OCI-LY1 (cell line): ENCODE measurements at regions not wholly inside any gene's neighbourhood (a gene's known extent, or its start where the extent isn't known, plus 50 kb on each side); places are given as distances from the start of the nearest gene placed in this dataset.

Source experiments
- H2AFZ ChIP-seq: fragments of 200-600 bp; sonication (generic), shearing (Covaris generic); 2 replicates; pipeline ENCODE4 v1.6.0; 2014; ENCODE audit warnings: antibody characterized with exemption, mild to moderate bottlenecking, low read length
- H3F3A ChIP-seq: fragments of 200-600 bp; sonication (generic), shearing (Covaris generic); 2 replicates; pipeline ENCODE4 v1.6.0; 2014; ENCODE audit warnings: mild to moderate bottlenecking, antibody characterized with exemption, low read length, moderate library complexity; ENCODE audit not compliant: insufficient read depth
- H3K27ac ChIP-seq: fragments of 200-600 bp; sonication (generic); 2 replicates; pipeline ENCODE4 v1.5.1; 2014; ENCODE audit warnings: low read length, mixed run types, mild to moderate bottlenecking, low read depth; ENCODE audit not compliant: poor library complexity, severe bottlenecking
- H3K27me3 ChIP-seq: fragments of 200-600 bp; sonication (generic); 2 replicates; pipeline ENCODE4 v1.6.0; 2014; ENCODE audit warnings: antibody characterized with exemption, mild to moderate bottlenecking, low read length, moderate library complexity; ENCODE audit not compliant: insufficient read depth
- H3K36me3 ChIP-seq: fragments of 200-600 bp; sonication (generic); 2 replicates; pipeline ENCODE4 v1.6.1; 2014; ENCODE audit warnings: mild to moderate bottlenecking, antibody characterized with exemption, low read length, moderate library complexity, mixed read lengths; ENCODE audit not compliant: insufficient read depth
- H3K4me1 ChIP-seq: fragments of 200-600 bp; sonication (generic); 2 replicates; pipeline ENCODE4 v1.5.1; 2014; ENCODE audit warnings: mild to moderate bottlenecking, low read length, moderate library complexity; ENCODE audit not compliant: insufficient read depth, severe bottlenecking
- H3K4me2 ChIP-seq: fragments of 200-600 bp; sonication (generic), shearing (Covaris generic); 2 replicates; pipeline ENCODE4 v1.6.1; 2014; ENCODE audit warnings: low read length
- H3K4me3 ChIP-seq: fragments of 200-600 bp; sonication (generic); 2 replicates; pipeline ENCODE4 v1.5.1; 2014; ENCODE audit warnings: low read length, low read depth, mild to moderate bottlenecking, mixed read lengths; ENCODE audit not compliant: poor library complexity, severe bottlenecking
- H3K79me2 ChIP-seq: fragments of 200-600 bp; shearing (Covaris generic); 2 replicates; pipeline ENCODE4 v1.6.1; 2016; ENCODE audit warnings: mixed run types, low read length, mixed read lengths; ENCODE audit not compliant: insufficient read depth
- H3K9ac ChIP-seq: fragments of 200-600 bp; sonication (generic), shearing (Covaris generic); 2 replicates; pipeline ENCODE4 v1.6.1; 2014; ENCODE audit warnings: mild to moderate bottlenecking, low read length, mixed read lengths
- H3K9me2 ChIP-seq: fragments of 200-600 bp; sonication (generic), shearing (Covaris generic); 2 replicates; pipeline ENCODE4 v1.6.1; 2014; ENCODE audit warnings: low read depth, mild to moderate bottlenecking, low read length, mixed read lengths
- H3K9me3 ChIP-seq: fragments of 200-600 bp; shearing (Covaris generic); 2 replicates; pipeline ENCODE4 v1.6.1; 2014; ENCODE audit warnings: low read length, mixed read lengths
- H4K20me1 ChIP-seq: fragments of 200-600 bp; sonication (generic), shearing (Covaris generic); 2 replicates; pipeline ENCODE4 v1.6.0; 2016; ENCODE audit warnings: mild to moderate bottlenecking, low read length; ENCODE audit not compliant: insufficient read depth
- EZH2 ChIP-seq: fragments of 200-600 bp; sonication (generic), shearing (Covaris generic); IDR thresholded peaks from 2 replicates; pipeline ENCODE4 v1.8.0; 2017; ENCODE audit warnings: borderline replicate concordance, mixed run types, mild to moderate bottlenecking, antibody characterized with exemption, low read length, moderate library complexity, mixed read lengths
- TF ChIP-seq, protein P1 (sequence below): fragments of 200-600 bp; sonication (generic), shearing (Covaris generic); IDR thresholded peaks from 2 replicates; pipeline ENCODE4 v1.5.1; 2017; ENCODE audit warnings: mild to moderate bottlenecking, antibody characterized with exemption, low read length, moderate library complexity, mixed read lengths

DNA sequence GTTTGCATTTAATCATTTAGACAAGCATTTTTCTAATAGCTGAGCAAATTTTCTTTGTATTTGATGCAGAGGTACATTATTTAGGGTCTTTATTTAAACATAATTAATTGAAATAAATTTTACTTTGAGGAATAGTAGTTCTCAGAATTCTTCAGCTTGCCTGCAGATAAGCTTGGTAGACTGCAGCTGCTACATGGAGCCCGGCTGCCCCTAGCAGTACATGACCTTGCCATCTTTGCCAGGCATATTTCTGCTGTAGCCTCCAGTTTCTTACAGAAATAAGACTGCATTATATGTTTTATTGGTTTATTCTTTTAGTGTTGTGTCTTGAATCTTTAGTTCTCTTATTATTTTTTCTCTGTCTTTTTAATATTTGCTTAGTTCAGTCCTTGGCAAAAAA, 396.8 kb downstream of the QKI start:
- H3K27me3 ChIP-seq = no peaks in the 10 kb centered on the region
- no peaks in the 10 kb centered on the region for H3K9me3 ChIP-seq
- H3K4me3 ChIP-seq = no peak overlapping the region
- H3K4me2 ChIP-seq = no peak overlapping the region
- H3K27ac ChIP-seq = no peak overlapping the region
- H3K36me3 ChIP-seq = no peaks in the 10 kb centered on the region
- H2AFZ ChIP-seq = no peak overlapping the region
- H3K9me2 ChIP-seq = no peaks in the 10 kb centered on the region
- H4K20me1 ChIP-seq = no peaks in the 10 kb centered on the region
- H3F3A ChIP-seq = no peaks in the 10 kb centered on the region
- peaks cover 17% of the 10 kb centered on the region for H3K4me1 ChIP-seq
- TF ChIP-seq EZH2 = no peak
- TF ChIP-seq, protein P1, sequence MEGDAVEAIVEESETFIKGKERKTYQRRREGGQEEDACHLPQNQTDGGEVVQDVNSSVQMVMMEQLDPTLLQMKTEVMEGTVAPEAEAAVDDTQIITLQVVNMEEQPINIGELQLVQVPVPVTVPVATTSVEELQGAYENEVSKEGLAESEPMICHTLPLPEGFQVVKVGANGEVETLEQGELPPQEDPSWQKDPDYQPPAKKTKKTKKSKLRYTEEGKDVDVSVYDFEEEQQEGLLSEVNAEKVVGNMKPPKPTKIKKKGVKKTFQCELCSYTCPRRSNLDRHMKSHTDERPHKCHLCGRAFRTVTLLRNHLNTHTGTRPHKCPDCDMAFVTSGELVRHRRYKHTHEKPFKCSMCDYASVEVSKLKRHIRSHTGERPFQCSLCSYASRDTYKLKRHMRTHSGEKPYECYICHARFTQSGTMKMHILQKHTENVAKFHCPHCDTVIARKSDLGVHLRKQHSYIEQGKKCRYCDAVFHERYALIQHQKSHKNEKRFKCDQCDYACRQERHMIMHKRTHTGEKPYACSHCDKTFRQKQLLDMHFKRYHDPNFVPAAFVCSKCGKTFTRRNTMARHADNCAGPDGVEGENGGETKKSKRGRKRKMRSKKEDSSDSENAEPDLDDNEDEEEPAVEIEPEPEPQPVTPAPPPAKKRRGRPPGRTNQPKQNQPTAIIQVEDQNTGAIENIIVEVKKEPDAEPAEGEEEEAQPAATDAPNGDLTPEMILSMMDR = no peak
- H3K9ac ChIP-seq = no peak overlapping the region
- H3K79me2 ChIP-seq = no peaks in the 10 kb centered on the region

DNA sequence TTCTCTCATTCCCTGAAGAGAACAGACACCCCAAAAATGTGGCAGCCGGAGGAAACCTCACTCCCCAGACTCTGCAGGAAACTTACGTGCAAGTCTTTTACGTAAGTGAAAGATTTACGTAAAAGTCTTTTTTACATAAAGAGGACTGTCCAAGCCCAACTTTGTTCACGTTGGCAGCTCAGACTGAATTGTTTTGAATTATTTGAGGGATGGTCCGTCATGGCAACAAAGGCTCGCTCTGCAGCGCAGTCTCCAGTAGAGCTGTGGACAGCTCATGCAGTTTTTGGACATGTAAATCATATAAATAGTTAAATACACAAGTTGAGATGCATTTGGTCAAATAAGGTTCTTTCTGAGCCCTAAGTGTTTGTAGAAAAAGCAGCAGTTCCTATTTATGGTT, 394.8 kb downstream of the QKI start:
- Histone ChIP-seq H3K27ac (no peak overlapping the region), H3K9me2 (no peaks in the 10 kb centered on the region), H4K20me1 (no peaks in the 10 kb centered on the region), H3K27me3 (no peaks in the 10 kb centered on the region), H3K4me3 (no peak overlapping the region), H3K4me1 (peaks cover 5% of the 10 kb centered on the region), H3K79me2 (no peaks in the 10 kb centered on the region), H3K36me3 (no peaks in the 10 kb centered on the region), H3K9ac (no peak overlapping the region), H3K4me2 (no peak overlapping the region), H2AFZ (no peak overlapping the region), H3K9me3 (no peaks in the 10 kb centered on the region), H3F3A (no peaks in the 10 kb centered on the region)
- TF ChIP-seq, protein P1 = no peak
- TF ChIP-seq EZH2 = no peak

DNA sequence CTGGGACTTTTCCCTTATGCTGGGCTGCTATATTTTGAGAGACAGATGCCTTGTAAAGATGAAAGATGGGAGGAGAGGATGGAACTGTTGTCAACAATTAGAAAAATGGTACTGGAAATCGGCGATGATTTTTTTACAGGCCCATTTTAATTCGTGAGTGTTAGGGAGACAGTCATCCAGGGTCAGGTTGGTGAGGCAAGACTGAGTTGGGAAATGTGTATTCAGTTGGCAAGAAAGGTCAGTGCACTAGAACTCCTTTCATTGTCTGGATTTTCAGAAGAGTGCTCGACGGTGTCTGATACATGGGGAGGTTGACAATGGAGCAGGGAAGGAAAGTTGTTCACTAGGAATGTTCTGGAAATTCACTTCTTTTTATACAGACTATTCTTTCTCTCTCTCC, 394.4 kb downstream of the QKI start:
- Histone ChIP-seq H3K4me1 (peaks cover under 1% of the 10 kb centered on the region), H3K36me3 (no peaks in the 10 kb centered on the region), H3K9ac (no peak overlapping the region), H3F3A (no peaks in the 10 kb centered on the region), H3K4me2 (no peak overlapping the region), H3K9me3 (no peaks in the 10 kb centered on the region), H3K9me2 (no peaks in the 10 kb centered on the region), H3K27ac (no peak overlapping the region), H3K4me3 (no peak overlapping the region), H3K27me3 (no peaks in the 10 kb centered on the region), H2AFZ (no peak overlapping the region), H4K20me1 (no peaks in the 10 kb centered on the region), H3K79me2 (no peaks in the 10 kb centered on the region)
- no peak for TF ChIP-seq EZH2
- TF ChIP-seq, protein P1 = no peak
